ENCODE measurements at regions not wholly inside any gene's neighbourhood (a gene's known extent, or its start where the extent isn't known, plus 50 kb on each side); places are given as distances from the start of the nearest gene placed in this dataset.
A peak's percentile ranks its signal among the peaks of the same experiment; 100 is the strongest.

DNA sequence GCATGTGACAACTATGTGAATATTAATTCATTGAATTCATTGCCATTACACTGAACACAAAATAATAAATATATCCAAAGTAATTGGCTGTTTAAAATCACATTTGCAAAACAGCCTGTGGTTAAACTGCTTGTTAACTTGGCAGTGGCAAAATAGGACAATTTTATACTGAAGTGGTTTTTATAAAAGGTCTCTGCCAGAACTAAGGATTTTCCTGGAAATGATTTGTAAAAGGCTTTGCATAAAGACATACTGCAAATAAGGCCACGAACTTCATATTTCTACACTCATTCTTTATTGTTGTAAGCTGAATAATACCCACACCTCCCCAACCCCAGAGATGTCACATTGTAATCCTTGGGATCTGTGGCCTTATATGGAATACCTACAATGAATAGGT, 370.3 kb upstream of the RGMB start:
- no peak for DNase-seq

DNA sequence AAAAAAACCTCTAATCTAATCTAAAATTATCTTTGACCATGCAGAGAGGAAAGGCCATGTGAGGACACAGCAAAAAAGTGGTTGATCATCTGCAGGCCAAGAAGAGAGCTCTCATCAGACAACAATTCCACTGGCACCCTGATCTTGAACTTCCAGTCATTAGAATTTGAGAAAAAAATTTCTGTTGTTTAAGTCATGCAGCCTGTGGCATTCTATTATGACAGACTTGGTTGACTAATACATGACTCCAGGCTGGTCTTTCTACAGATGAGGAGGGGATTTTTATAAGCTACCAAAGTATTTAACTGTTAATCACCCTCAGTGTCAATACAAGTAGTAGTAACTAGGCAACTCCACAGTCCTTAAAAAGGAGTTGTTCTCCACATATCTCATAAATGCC, 358.5 kb upstream of the RGMB start:
- no peak for DNase-seq

DNA sequence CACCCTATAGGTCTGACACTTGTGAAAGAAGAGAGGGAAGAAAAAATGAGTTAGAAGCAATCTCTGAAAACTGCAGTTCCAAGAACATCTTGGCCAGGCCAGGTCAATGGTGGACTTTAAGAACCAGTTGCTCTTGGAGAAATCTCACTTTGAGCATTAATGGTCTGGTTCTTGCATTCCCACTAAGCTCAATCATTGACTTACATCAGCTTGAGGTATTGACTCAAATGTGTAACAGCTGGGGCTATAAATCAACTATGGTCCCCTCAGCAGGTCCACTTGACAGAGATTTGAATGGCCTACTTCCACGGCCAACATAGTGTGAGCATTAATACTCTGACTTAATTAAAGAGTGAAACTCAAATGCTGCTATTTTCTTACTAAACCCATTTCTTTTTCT, 357.8 kb upstream of the RGMB start:
- DNase-seq: no peak

DNA sequence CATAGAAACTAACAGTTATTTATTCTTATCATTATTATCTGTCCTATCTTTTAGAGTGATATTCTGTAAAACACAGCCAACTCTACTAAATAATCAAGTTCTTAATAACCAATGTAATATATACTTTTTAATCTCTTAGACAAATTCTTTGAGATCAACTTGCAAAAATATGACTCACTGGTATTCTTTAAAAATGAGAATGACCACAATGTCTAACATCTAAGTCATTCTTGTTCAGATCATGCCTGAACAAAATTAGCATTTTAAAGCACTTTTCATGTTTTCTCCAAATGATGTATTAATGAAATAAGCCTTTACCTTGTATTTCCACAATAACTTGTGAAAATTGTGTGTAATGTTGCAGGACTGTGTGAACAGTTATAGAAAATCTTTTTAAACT, 356.9 kb upstream of the RGMB start:
- DNase-seq: no peak

DNA sequence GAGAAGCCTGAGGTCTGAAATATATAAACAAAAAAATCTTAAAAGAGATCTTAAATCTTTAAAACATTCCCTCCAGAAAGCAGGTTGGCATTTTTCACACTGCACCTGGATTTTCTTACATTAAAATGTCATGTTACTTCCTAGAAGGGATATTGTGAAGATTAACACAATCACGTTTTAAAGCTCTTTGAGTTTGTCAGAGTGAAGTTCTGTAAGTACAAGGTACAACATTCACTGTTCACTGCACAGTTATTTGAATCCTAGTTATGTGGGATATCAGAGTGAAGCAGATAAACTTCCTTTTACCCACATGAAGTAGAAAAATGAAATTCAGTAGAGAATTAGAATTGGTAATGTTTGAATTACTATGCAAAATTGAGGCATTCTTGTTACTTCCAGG, 353.6 kb upstream of the RGMB start:
- no peak for DNase-seq

- DNase-seq: peak; percentile 37
Observed at GRCh38 chr5:98424681-98425450, 348.6 kb upstream of the RGMB start.

DNA sequence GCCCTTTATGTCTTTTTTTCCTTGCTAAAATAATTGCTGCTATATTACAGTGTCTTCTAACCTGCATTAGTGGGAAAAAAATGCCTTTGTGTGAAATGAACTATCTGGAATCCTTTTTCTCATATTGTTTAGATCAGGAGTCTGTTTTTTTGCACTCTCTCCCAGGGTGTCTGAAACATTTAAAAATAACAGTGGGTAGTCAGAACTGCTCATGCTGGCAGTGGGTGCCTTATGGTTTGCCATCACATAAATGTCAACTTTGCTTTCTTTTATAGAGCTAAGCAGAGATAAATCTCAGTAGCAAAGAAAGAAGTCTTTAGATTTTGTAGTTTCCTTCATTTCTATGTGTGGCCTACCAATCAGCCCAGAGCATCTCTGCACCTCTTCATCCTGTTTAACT, 347.8 kb upstream of the RGMB start:
- no peak for DNase-seq

GRCh38 chr5:98428806-98429205, 344.7 kb upstream of the RGMB start:
- peak; percentile 1 for DNase-seq

DNA sequence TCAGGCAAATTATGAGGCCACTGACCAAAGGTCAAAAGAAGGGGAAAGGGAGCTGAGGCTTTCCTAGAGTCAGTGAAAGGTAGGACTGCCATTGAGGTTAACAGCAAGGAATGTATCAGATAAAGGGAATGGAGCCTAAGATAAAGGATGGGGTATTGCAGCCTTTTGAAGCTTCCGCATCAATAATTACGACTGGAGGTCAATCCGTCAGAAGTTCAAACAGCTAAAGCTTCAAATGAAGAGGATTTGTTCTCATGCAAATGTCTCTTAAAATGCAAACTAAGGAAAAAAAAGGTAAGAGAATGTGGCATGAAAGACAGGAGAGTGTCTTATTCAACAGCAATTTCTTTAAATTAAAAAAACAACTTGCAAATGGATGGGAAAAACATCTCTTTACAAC, 341.1 kb upstream of the RGMB start:
- no peak for DNase-seq

DNA sequence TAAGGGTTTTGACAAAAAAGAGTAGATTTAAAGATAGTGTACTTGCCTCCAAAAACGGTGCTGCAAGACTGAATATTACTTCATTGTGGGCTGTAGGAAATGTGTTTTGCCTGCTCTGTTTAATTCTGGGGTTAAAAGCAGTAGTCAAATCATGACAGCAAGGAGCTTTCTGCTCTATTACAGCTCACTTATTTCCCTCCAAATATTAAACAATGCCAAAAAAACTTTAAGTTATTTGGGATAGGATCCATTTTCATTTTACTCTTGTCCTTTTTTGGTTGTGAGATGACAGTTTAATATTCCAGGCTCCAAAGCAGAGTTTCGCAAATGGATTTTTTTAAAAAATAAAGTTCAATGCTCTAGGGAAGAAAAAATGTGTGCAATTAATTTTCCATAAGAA, 340.4 kb upstream of the RGMB start:
- no peak for DNase-seq

- no peak for DNase-seq
Observed at GRCh38 chr5:98433673-98434072, 339.8 kb upstream of the RGMB start.

DNA sequence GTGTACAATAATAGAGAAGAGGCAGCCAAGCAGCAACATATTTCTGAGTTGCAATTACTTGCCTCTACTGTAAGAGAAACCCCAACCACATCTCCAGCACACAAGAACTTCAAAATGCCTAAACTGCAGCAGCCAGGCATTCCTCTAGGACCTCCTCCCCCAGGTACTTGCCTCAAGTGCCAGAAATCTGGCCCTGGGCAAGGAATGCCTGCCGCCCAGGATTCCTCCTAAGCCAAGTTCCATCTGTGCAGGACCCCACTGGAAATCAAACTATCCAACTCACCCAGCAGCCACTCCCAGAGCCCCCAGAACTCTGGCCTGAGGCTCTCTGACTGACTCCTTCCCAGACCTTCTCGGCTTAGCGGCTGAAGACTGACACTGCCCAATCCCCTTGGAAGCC, 336.8 kb upstream of the RGMB start:
- no peak for DNase-seq

DNA sequence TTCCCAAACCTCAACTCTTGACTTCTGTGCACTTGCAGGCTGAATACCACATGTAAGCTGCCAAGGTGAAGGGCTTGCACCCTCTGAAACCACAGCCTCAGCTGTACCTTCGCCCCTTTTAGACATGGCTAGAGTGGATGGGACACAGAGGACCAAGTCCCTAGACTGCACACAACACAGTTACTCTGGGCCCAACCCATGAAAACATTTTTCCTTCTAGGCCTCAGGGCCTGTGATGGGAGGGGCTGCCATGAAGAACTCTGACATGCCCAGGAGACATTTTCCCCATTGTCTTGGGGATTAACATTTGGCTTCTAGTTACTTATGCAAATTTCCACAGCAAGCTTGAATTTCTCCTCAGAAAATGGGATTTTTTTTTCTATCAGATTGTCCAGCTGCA, 331.0 kb upstream of the RGMB start:
- DNase-seq: no peak

- DNase-seq: no peak
Observed at GRCh38 chr5:98443881-98444280, 329.6 kb upstream of the RGMB start.

GRCh38 chr5:98453296-98453695, 320.2 kb upstream of the RGMB start:
- no peak for DNase-seq

- DNase-seq: no peak
Observed at GRCh38 chr5:98454407-98454806, 319.1 kb upstream of the RGMB start.

GRCh38 chr5:98454904-98455303, 318.6 kb upstream of the RGMB start:
- peak; percentile 54 for DNase-seq

- peak; percentile 3 for DNase-seq
Observed at GRCh38 chr5:98455665-98456064, 317.8 kb upstream of the RGMB start.

DNA sequence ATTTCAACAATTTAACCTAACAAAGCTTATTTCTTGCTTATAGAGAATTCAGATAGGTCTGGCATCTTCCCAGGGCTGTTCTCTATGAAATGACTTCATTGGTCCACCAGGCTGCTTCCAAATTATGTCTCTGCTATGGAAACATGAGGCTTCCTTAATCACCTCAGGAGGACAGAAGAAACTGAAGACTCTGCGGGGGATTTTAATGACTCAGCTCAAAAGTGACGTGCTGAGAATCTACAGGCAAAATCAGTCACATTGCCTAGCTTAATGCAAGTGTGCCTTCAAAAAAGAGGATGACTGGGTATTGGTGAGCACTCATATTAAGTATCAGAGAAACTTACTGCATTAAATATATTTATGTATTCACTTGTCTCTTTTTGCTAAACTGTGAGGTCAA, 315.5 kb upstream of the RGMB start:
- no peak for DNase-seq

GRCh38 chr5:98458726-98459125, 314.7 kb upstream of the RGMB start:
- no peak for DNase-seq

DNA sequence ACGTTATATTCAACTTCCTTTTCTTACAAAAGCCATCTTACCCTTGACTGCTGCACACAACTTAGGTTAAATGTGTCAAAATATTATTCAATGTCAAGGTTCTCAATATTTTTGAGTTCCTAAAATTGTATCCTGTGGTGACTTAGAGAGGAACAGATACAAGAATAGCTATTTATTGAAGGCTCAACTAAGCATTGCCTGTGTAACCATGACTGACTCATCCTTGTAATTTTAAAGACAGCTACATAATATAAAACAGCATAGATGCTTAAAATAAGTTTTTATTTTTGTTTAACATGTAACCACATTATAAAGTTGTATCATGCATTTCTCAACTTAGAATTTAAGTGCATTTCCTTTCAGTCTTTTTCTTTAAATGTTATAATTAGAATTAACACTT, 312.9 kb upstream of the RGMB start:
- no peak for DNase-seq

DNA sequence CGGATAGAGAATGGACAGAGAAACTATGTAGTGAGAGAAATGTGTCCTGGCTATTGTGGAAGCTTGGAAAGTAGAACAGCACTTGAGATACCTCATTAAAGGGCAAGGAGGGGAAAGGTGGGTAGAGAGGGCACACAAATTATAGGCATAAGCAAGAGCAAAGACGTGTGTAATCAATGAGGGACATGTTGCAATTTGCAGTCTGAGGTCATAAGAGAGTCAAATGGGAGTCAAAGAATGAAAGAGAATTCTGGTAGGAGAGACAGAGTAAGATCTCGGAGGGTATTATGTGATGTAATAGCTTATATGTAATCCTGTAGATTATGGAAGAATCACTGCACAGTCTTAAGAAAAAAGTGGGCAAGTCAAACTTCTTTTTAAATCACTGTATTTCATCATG, 312.0 kb upstream of the RGMB start:
- DNase-seq: no peak

DNA sequence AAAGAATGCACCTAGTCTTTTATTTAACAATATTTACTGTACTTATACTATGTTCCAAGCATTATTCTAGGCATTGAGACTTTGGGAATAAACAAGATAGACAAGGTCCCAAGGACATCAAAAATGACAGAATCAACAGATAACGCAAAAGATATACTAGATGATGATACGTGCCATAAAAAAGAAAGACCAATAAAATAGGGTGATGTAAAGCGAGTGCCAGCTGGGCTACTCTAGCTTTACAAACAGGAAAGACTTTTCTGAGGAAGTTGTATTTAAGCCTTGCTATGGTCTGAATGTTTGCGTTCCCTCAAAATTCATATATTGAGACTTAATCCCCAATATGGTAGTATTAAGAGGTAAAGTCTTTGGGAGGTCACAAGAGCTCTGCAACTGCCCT, 310.2 kb upstream of the RGMB start:
- DNase-seq: no peak

GRCh38 chr5:98463676-98464075, 309.8 kb upstream of the RGMB start:
- no peak for DNase-seq

DNA sequence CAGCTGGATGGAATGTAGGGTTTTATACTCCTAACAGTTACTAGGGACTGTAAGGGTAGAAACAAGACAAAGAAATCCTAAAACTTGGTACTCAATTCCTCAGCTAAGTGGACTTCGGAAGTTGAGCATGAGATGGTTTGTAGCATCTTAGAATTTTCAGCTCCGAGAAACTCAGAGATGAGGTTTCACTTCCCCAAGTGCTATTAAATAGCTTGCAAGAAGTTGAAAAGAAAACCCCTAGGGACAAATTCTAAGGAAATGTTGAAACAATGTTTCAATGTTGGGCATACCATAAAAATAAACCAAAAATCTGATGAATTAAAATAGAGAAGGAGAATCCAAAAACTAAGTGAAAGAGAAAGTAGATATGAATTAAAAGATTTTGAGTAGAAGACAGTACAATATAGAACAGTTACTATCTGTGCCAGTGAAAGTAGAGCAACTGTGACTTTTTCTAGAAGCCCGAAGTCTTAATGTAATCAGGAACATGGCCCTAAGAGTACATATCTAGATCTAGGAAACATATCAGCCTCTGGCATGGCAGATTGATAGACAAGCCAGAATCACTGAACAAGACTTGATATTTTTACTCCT, 308.6 kb upstream of the RGMB start:
- no peak for DNase-seq

Measured in eye (tissue), 1 donor.